Hematopoietic multipotent progenitor cell treated with erythropoietin and hydrocortisone succinate and interleukin-3 and kit ligand, for 17 days (in vitro differentiated cells): ENCODE measurements at regions not wholly inside any gene's neighbourhood (a gene's known extent, or its start where the extent isn't known, plus 50 kb on each side); places are given as distances from the start of the nearest gene placed in this dataset.

ENCODE experiments used
- DNase-seq: peaks from one replicate; pipeline ENCODE4 v3.0.0-alpha.2; 2015; ENCODE audit warnings: low spot score

DNA sequence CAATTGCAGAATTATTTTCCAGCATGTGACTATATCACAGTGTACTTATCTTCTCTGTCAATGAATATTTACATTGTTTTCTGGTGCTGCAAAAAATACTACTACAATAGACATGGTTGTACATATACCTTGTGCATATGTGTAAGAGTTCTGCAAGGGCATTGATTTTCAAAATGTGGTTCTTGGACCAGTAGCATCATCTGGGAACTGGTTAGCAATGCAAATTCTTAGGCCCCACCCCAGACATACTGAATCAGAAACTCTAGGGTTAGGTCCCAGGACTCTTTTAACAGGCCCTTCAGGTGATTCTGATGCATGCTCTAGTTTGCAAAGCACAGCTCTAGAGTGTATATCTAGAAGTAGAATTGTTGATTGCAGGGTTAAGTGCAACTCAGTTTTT, 292.3 kb downstream of the ZNF621 start:
- no peak for DNase-seq

DNA sequence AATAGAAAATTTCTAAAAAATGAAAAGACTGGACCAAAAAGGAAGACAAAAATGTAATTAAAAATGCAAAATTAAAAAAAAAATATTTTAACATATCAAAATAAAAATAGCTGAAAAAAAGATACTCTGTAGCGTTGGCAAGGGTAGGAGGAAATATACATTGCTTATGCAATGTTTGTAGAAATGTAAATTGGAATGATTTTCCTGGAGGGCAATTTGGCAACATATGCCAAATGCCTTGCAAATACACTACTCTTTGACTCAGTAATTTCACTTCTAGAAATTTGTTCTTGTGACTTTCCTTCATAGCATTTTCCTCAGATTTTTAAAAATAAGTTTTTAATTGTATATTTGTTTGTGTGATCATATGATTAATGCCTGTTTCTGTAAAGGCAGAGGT, 296.6 kb downstream of the ZNF621 start:
- no peak for DNase-seq

DNA sequence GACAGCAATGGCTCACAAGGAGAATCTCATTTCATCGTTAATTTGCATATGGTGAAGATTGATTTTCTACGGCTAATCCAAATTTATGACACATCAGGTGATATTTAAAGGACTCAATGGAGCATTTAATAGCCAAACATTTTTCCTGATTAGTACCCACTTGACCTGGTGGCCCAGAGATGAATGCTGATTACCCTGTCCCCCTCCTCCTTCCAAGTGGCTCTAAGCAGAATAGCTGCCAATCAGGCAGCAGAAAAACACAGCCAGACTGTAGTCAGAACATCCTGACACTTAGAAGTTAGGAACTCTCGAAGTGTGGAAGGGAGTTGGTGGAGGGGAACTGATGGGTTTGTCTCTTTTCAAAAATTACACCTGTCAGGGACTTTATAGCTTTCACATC, 302.5 kb downstream of the ZNF621 start:
- no peak for DNase-seq

DNA sequence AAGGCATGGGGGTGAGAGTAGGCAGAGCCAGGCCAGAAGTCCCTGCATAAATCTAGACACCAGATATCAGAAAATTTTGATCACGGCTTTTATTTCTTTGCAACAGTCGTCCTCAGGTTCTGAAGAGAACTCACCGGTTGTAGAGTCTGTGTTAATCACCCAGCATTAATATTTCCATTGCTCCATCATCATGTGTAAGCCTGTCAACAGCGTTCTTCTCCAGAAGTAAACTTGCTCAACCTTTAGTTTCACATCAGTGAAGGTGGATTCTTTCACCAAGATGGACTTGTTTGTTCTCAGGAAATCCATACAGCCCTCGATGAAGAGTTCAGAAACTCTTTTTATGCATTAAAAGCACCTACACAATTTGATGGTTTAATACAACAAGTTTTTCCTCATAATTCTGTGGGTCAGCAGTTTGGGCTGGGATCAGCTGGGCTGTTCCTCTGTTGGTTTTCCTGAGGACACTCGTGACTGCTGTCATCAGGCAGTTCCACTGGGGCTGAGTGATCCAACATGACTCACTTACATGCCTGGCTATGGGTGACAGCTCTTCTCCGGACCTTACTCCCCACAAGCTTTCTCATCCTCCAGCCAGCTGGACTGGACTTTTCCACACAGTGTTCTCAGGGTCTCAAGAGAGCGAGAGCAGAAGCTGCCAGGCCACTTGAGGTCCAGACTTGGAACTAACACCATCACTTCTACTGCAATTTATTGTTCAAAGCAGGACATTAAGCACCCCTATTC, 303.4 kb downstream of the ZNF621 start:
- DNase-seq = no peak

DNA sequence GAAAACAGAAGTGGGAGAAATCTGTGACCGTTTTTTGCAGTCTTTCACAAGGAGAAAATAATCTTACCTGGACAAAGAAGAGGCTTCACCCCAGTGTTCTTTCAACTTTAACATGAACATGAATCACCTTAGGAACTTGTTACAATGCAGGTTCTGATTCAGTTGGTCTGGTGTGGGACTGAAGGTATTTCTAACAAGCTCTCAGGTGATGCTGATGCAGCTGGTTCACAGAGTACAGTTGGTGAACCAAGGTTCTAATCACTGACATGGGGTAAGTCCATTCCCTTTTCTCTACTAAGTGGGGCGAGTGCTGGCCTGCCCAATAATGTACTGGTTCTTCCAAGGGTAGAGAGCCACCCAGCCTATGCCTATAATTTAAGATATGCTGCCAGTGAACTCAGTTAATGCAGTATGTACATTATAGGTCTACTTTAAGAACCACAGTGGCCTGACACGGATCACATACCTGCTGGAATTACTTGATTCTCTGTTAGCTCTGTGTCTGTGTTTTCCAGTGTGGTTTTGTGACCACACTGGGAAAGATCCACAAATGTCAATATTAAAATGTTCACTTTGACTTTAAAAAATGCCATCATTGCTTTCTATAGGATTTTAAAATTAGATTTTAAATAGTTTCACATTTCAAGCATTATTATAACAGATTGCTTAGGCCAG, 304.1 kb downstream of the ZNF621 start:
- no peak for DNase-seq

DNA sequence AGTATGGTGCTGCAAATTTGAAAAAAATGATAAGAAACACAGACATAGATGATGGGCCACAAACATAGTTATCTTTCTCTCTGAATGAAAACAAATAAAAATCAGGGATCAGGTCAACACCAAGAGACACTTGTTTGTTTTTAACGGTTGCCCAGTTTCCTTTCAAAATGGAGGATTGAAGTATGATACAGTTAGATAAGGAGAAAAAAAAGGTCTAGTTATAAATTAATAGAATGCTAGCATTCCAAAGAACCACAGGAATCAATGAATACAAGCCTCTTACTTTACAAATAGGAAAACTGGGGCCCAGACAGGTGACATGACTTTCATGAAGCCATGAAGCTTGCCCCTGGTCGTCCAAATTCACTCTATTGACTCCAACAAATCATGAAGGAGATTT, 305.1 kb downstream of the ZNF621 start:
- no peak for DNase-seq

DNA sequence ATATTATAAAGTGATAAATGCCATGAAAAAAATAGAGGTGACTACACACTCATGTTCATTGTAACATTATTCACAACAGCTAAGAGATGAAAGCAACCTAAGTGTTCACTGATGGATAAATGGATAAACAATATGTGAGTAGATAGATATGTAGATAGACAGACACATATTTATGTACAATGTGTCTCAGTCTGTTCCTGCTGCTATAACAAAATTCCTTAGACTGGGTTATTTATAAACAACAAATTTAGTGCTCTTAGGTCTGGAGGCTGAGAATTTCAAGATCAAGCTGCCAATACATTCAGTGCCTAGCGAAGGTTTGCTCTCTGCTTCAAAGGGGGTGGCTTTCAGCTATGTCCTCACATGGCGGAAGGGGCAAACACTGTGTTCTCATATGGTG, 312.5 kb downstream of the ZNF621 start:
- no peak for DNase-seq

DNA sequence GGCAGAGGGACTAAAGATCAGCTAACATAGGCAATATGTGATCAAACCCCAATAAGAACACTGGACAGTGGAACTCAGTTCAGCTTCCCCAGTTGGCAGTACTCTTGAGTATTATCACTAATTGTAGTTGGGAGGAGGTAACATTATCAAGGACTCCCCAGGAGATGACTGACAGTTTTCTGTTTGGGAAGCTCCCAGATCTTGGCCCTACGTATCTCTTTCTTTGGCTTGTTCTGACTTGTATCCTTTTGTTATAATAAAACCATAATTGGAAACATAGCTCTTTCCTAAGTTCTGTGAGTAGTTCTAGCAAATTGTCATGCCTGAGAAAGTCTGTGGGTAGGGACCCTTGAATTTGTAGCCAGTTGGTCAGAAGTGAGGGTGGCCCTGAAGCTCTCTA, 316.4 kb downstream of the ZNF621 start:
- no peak for DNase-seq

DNA sequence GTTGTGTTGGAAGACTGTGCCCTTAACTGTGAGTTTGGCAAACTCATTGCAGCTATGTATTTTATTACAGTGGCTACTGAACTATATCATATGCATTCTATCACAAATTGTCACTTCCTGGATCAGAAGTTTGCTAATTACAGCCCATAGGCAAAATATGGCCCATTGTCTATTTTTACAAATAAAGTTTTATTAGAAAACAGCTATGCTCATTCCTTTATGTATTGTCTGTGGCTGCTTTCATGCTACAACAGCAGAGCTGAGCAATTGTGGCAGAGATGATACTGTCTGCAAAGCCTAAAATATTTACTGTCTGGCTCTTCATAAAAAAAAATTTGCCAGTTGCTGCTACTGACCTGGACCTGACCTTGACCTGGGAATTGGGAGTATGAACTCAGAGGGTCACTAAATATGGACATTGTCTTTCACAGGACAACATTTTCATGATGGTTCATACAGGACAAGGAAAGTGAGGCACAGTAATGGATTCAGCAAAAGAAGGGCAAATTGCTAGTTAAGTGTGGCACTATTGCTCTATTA, 316.9 kb downstream of the ZNF621 start:
- no peak for DNase-seq

DNA sequence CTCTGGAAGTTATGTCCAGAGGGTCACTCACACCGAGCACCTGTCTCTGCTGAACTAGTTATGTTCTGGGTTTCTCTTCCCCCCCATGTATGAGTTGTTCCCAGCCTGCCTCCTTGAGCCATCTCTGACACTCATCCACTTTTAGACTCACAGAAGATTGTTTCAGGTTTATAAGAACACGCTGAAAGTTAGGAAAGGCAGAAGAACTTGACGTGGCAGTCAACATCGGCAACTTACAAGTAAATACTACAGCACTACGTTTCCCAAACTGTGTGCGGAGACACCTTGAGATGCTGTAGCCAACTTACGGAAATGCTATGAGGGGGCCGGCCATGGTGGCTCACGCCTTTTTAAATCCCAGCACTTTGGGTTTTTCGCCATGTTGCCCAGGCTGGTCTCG, 318.0 kb downstream of the ZNF621 start:
- no peak for DNase-seq

DNA sequence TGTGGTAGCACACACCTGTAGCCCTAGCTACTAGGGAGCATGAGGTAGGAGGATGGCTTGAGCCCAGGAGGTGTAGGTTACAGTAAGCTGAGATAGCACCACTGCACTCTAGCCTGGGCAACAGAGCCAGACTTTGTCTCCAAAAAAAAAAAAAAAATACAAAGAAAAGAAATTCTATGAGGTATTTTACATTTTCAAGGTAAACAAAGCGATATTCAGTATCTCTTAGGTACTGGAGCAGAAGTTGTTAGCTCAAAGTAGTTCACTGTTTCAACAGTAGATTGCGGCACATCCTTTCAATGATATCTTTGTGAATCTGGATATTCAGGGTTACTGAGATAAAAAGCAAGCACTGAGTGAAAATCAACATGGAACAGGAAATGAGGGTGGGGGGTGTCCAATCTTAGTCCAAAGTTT, 318.5 kb downstream of the ZNF621 start:
- no peak for DNase-seq

DNA sequence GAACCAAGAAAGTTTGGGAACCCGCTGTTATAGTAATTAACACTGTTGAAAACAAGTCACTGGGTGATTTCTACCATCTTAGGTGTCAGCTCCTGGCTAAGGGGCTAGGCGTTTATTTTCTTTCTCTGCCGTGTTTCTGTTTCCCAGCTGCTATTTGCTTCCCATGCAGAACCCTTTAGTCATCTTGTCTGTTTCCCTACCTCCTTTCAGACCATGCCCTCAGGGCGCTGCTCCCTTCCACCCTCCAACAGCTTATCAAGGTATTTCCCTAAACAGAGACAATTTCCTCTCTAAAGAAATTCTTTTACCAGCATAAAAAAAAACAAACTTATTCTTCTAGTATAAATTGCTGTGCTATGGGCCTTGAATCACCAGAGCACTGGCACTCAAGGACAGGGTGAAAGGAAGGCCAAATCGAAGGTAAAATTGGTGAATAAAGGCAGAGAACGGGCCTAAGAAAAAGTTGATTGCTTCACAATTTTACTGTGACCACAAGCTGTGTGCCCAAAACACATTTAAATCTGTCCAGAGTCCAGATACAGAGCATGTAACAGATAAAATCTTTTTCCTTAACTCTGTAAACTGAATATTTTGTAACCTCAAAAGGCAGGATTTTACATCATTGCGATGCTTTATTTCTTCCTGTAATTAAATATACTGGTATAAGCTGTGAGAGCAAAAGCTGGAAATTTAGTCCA, 319.2 kb downstream of the ZNF621 start:
- DNase-seq = no peak

DNA sequence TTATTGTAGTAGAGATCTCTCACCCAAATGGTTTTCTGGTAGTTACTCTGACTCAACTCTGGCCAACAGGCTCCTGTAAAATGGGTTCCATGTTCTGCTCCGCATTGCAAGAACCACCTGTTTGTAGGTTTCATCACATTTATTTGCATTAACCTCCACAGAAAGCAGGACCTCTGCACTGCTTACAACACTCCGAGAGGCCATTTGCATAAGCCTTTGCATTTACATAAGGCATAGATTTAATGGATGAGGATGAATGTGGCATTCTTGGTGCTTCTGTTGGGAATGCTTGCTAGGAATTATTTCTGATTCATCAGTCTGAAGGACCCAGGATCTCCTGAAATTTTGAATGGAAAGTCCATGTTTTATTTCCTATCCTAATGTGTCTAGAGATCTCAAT, 320.1 kb downstream of the ZNF621 start:
- no peak for DNase-seq

DNA sequence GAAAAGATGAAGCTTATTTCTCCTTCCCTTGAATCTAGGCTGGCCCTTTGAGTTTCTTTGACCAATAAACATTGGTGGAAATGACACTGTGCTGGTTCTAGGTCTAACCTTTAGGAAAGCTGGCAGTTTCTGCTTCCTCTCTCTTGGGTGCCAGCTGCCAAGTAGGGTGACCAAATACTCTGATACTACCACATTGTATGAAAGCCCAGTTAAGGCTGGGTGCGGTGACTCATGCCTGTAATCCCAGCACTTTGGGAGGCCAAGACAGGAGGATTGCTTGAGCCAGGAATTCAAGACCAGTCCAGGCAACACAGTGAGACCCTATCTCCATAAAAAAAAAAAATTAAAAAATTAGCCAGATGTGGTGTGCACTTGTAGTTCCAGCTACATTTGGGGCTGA, 320.7 kb downstream of the ZNF621 start:
- DNase-seq = no peak

DNA sequence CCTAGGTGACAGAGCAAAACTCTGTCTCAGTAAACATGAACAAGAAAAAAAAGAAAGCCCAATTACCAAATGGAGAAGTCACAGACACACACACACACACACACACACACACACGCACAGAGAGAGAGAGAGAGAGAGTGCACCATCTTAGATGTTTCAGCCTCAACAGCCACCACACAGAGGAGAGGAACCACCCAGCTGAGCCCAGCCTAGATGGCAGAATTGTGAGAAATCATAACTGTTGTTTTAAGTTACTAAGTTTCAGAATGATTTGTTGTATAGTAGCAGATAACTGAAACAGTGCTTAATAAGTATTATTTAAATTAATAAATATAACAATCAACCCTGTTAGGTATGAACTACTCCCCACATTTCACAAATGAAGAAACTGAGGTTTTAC, 321.2 kb downstream of the ZNF621 start:
- DNase-seq = no peak

DNA sequence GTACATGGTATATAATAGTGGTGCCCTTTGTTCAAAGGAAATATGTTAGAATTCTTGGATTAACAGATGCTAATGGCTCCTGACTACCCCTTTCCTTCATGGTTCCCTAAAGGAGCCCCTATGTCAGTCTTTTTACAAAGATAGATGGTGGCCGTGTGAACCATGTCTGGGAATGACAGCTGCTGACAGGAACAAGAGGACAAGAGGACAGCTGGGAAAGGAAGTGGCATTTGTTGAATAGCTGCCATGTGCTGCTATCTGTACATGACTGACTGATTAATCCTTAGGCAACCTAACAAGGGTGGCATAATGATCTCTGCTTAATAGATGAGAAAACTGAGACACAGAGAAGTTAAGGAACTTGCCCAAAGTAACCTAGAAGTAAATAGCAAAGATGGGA, 321.7 kb downstream of the ZNF621 start:
- DNase-seq = no peak

DNA sequence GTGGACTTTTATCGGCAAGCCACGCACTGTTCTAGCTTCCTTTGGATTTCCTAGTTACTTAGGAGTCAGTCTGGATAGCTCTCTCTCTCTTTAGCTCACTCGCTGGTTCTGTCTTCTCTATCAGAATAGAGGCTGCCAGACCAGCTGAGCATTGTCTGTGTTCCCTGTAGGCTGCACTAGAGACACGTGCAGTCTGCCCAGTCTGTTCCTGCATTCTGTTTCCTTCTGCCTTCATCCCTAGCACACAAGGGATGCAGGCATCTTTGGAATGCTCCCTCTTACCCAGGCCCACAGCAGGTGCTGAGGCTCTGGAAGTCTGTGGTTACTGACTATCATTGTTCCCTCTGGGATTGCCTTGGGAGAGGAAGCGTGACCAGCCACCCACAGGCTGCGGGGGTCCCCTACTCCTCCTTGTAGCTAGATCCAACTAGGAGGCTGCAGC, 322.8 kb downstream of the ZNF621 start:
- DNase-seq = no peak

DNA sequence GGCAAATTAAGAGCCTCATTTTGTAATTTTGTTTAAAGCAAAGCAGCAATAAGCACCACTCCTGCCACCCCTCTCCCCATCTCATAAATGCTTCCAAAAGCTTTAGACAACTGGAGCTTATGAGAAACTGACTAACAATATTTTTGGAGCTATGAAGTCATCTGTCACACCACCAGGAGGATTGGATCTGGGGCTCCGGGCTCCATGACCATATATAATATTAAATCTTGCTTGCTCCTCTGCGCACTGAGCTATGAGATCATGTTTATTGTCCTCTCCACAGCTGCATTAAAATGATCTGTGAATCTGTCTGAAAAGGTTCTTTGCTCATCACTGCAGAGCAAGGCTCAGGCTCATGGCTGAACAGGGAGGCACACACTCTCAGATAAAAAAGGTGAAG, 323.7 kb downstream of the ZNF621 start:
- DNase-seq = no peak

DNA sequence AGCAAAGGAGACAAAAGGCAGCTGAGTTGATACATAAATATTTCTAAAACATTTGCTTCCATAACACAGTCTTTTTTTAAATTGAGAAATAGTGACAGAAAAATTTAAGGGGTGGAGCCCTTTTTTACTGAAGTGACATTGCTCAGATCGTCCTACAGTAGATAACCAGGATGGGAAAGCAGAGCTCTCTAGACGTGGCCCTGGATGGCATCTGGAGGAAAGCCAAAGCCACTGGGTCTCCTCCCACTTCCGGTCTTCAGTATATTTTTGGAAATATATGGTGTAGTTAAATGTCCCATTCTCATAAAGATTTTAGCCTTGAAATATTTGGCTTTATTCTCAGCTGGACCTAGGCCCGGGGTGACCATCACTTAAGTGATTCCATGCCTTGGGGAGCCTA, 326.1 kb downstream of the ZNF621 start:
- DNase-seq = no peak

DNA sequence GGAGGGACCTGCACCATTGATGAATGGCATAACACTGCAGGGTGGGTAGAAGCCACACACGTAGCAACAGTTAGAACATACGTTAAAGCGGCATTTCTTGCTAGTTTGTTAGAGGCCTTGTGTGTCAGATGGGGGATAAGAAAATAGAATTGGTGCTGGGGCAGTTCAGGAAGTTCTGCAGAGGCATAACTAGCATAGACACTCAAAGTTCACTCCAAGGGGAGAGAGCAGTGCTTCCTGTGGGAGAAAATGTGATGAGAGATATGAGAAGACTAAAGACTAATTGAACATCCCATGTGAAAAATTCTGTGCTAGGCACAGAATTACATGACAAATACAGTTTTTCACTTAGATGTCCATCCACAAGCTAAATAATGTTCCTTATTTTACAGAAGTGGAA, 327.1 kb downstream of the ZNF621 start:
- DNase-seq = no peak

DNA sequence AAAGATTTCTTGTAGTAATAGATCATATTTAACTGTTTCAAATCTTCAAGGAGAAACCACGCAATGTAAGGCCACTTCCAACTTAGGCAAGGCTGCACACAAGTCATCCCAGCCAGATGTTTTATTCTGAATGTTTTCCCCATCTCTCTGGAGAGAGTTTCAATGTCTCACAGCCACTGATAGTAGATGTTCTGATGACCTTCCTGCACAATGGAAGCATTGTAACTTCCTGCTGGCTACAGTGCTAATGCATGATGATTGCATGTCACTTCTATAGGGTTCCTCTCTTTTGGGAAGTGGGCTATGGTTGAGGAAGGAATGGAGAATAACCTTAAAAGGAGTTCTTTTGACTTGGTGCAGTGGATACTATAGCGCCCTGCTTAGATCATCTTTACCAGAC, 328.0 kb downstream of the ZNF621 start:
- no peak for DNase-seq

DNA sequence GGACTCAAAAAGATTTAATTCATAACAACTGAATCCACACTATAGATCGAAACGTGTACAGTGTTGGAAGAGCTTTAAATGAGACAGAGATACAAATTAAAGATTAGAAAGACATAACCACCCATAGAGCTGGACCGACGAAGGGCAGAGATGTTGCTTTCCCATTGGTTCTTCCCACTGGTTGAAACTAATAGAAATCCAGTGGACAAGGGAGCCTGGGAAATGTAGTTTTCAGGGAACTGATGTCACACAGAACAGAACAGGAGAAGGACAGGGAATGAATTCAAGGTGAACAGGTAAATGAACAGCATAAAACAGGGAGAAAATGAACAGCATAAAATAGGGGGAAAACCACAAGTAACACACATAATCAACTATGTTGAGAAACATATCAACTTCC, 328.7 kb downstream of the ZNF621 start:
- no peak for DNase-seq

DNA sequence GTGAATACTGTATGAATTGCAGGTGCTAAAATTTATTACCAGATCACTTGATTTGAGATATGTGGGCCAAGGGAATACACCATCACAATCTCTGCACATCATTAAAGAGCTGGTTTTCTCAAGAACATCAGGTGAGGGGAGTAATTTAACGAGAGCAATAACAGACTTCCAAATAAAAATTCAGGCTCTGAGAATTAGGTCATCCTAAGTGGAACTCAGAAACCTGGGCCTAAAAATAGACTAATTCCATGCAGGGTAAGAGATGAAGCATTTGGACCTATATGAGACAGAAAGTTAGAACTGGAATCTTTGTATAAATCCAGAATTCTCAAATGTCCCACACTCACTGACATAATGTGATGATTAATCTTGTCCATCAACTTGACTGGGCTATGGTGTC, 331.1 kb downstream of the ZNF621 start:
- DNase-seq = no peak
